KOPT-K1 (cell line): ENCODE measurements at regions not wholly inside any gene's neighbourhood (a gene's known extent, or its start where the extent isn't known, plus 50 kb on each side); places are given as distances from the start of the nearest gene placed in this dataset.

Experiments
- H3K27ac ChIP-seq: fragments of 200-600 bp; sonication (generic); 2 replicates; pipeline ENCODE4 v1.5.1; 2016; ENCODE audit warnings: antibody characterized with exemption, mild to moderate bottlenecking, low read depth, low read length; ENCODE audit not compliant: poor library complexity, severe bottlenecking
- H3K36me3 ChIP-seq: fragments of 200-600 bp; sonication (generic); 2 replicates; pipeline ENCODE4 v1.5.1; 2017; ENCODE audit warnings: antibody characterized with exemption, mild to moderate bottlenecking, low read length, moderate library complexity; ENCODE audit not compliant: insufficient read depth
- H3K9me3 ChIP-seq: fragments of 200-600 bp; sonication (generic); 2 replicates; pipeline ENCODE4 v1.5.1; 2017; ENCODE audit warnings: antibody characterized with exemption, low read length, mild to moderate bottlenecking; ENCODE audit not compliant: insufficient read depth, poor library complexity, severe bottlenecking

GRCh38 chr15:62475591-62475990 lies 310.5 kb upstream of the C2CD4B start:
- H3K9me3 ChIP-seq = no peaks in the 10 kb centered on the region
- no peaks in the 10 kb centered on the region for H3K36me3 ChIP-seq
- H3K27ac ChIP-seq = no peak overlapping the region

DNA sequence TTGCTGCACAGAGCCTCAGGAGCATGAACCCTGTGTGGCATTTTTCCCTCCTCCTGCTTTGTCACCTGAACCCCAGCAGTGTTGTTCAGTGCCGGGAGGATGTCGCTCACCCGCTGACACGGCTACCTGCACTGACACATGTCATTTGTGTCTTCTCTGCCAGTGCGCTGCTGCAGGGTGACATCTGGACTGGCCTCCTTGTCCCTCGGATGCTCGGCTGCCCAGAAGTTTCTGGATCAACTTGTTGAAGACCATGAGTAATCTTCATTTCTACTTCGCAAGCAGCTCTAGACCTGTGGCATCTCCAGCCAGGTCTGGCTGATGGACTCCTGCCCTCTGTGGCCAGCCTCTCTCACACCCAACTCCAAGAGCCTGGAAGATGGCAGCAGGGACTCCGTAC lies 311.1 kb upstream of the C2CD4B start:
- Histone ChIP-seq H3K36me3 (no peaks in the 10 kb centered on the region), H3K9me3 (no peaks in the 10 kb centered on the region), H3K27ac (no peak overlapping the region)

GRCh38 chr15:62477929-62478328 lies 312.8 kb upstream of the C2CD4B start:
- no peaks in the 10 kb centered on the region for H3K36me3 ChIP-seq
- no peak overlapping the region for H3K27ac ChIP-seq
- H3K9me3 ChIP-seq = no peaks in the 10 kb centered on the region

- Histone ChIP-seq H3K9me3 (no peaks in the 10 kb centered on the region), H3K36me3 (no peaks in the 10 kb centered on the region), H3K27ac (no peak overlapping the region)
These were observed 317.8 kb upstream of the C2CD4B start for GRCh38 chr15:62482785-62483429.

DNA sequence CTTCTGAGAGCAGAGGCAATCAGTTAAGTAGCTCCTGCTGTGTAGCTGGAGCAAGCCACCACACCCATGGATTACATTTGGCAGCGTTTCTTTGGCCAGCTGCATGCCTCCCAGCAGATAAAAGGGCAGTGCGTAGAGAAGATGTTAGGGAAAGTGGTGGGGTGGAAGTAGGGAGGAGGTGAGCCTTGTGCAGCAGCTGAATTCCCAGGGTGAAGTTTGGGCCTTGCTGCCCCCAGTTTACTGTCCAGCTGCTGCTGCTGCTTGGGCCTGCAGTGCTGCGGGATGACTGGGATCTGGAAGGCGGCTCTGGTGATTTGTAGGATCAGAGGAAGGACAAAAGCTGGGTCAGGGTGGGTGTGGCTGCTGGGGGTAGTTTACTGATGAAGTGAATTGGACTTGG lies 318.7 kb upstream of the C2CD4B start:
- Histone ChIP-seq H3K27ac (no peak overlapping the region), H3K36me3 (no peaks in the 10 kb centered on the region), H3K9me3 (no peaks in the 10 kb centered on the region)

DNA sequence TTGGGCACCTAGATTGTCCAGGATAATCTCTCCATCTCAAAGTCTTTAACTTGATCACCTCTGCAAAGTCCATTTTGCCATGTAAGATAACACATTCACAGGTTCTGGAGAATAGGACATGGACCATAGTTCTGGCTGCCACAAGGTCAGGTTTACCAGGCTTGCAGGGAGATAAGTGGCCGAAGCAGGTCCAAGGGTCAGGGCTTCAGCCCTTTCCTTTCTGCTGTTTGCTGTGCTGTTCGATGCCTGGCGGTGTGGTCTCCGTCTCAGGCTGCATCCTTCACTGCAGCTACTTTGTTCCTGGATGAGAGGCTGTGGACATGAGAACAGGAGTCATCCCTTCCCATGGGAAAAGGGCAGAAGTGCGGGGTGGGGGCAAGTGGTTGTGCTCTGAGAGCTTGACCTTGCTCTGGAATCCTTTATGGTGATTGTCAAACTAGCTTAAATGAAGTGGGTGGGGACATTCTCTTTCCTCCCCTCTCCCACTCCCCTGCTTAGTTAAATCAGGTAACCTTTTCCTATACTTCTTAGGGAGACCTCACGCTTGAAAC lies 320.2 kb upstream of the C2CD4B start:
- Histone ChIP-seq H3K27ac (no peak overlapping the region), H3K9me3 (no peaks in the 10 kb centered on the region), H3K36me3 (no peaks in the 10 kb centered on the region)

- Histone ChIP-seq H3K9me3 (no peaks in the 10 kb centered on the region), H3K36me3 (no peaks in the 10 kb centered on the region), H3K27ac (no peak overlapping the region)
These were observed 321.0 kb upstream of the C2CD4B start for GRCh38 chr15:62486041-62486440.

DNA sequence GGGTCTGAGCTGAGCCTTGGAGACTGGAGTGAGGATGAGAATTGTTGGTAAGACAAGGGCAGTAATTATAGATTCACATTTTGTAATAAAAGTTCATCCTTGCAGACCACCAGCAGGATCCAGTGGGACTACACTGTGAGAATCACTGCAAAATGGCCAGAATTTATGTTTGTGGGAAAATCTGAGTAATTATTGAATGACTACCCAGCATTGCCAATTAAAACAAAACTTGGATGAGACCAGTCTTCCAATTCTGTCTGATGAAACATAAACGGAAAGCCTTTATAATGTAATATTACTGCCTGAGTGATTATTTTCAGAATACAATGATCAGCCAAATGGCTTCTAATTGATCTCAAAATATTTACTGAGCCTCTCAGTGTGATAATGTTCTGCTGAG lies 323.3 kb upstream of the C2CD4B start:
- H3K9me3 ChIP-seq = no peaks in the 10 kb centered on the region
- H3K36me3 ChIP-seq = no peaks in the 10 kb centered on the region
- H3K27ac ChIP-seq = no peak overlapping the region

- H3K9me3 ChIP-seq = no peaks in the 10 kb centered on the region
- no peak overlapping the region for H3K27ac ChIP-seq
These were observed 326.6 kb upstream of the C2CD4B start for GRCh38 chr15:62491642-62492041.

DNA sequence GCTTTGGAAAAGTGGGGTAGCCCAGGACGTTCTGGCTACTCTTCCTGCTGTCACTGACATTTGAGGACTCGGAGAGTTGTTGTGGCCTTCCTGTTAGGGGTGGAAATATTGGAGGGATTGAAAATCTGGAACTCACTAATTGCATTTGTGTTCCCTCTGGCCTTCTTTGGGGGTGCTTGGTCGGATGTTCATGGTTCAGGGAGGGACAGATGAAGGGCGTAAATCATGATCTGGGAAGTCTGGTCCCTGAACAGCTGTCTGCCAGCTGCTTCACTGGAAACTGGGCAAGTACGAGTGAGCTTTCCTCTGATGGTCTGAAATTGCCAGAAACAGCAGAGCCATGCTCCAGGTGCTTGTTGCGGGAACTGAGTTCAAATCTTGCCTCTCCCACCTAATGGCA lies 327.8 kb upstream of the C2CD4B start:
- H3K36me3 ChIP-seq = no peaks in the 10 kb centered on the region
- no peak overlapping the region for H3K27ac ChIP-seq
- no peaks in the 10 kb centered on the region for H3K9me3 ChIP-seq

More at GRCh38 chr15:62491642-62492041, 326.6 kb upstream of the C2CD4B start:
- no peaks in the 10 kb centered on the region for H3K36me3 ChIP-seq

DNA sequence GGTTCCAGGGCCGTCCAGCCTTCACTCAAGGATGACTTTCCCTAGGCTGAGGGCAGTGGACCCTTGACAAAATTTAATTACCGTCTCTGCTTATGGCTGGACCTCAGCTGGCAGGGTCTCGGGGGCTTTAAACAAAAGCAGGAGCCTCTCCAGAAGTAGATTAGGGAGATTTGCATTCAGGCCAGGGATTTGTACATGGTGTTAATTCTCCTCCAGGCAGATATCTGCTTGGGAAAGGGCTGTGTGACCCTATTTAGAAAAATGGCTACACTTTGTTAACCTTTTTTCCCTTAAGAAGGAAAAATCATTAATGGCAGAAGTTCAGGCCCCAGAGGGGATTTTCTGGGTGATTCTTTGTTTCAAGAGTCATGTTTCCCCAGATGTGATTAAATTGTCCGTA lies 329.1 kb upstream of the C2CD4B start:
- Histone ChIP-seq H3K9me3 (no peaks in the 10 kb centered on the region), H3K27ac (no peak overlapping the region), H3K36me3 (no peaks in the 10 kb centered on the region)

GRCh38 chr15:62495670-62496614 lies 330.9 kb upstream of the C2CD4B start:
- Histone ChIP-seq H3K9me3 (no peaks in the 10 kb centered on the region), H3K27ac (no peak overlapping the region)

GRCh38 chr15:62497356-62497755 lies 332.3 kb upstream of the C2CD4B start:
- H3K9me3 ChIP-seq = no peaks in the 10 kb centered on the region
- no peaks in the 10 kb centered on the region for H3K36me3 ChIP-seq
- no peak overlapping the region for H3K27ac ChIP-seq

More at GRCh38 chr15:62495670-62496614, 330.9 kb upstream of the C2CD4B start:
- no peaks in the 10 kb centered on the region for H3K36me3 ChIP-seq

- no peaks in the 10 kb centered on the region for H3K36me3 ChIP-seq
- no peaks in the 10 kb centered on the region for H3K9me3 ChIP-seq
- no peak overlapping the region for H3K27ac ChIP-seq
These were observed 333.2 kb upstream of the C2CD4B start for GRCh38 chr15:62498278-62498677.

- Histone ChIP-seq H3K9me3 (no peaks in the 10 kb centered on the region), H3K27ac (no peak overlapping the region), H3K36me3 (no peaks in the 10 kb centered on the region)
These were observed 333.6 kb upstream of the C2CD4B start for GRCh38 chr15:62498712-62499111.
